ENCODE measurements at regions not wholly inside any gene's neighbourhood (a gene's known extent, or its start where the extent isn't known, plus 50 kb on each side); places are given as distances from the start of the nearest gene placed in this dataset.
"Not testable (repeated sequence)": the region's sequence is repeated elsewhere in the genome, so short reads cannot be mapped to it uniquely, and the experiment has no call there.

DNA sequence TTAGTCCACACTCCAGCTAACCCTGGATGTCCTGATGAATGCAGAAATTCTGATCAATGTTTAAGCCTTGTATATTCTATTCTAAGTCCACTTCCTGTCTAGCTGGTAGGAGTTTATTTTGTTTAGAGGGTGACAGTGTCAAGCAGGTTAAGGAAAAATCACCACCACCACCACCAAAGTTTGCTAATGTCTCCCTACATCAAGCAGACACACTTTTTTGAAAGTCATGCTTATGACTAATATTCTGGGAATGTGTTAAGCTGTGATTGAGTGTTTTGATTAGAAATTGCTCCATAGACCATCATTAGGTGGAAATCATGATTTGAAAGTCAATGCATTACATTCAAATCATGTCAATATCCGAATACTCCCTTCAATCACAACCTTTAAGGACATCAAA, 1530.1 kb downstream of the MAT2B start:
- H3K79me2 ChIP-seq (ENCODE audit: control insufficient read depth, insufficient read depth, low read length, poor library complexity) = no peaks in the 10 kb centered on the region
- no peak overlapping the region for H3K18ac ChIP-seq (ENCODE audit: low read length)
- no peak overlapping the region for H2BK5ac ChIP-seq (ENCODE audit: low read depth, low read length, poor library complexity)
- H3K4me3 ChIP-seq (ENCODE audit: low read depth, low read length) = no peak overlapping the region
- no peaks in the 10 kb centered on the region for H3K79me1 ChIP-seq (ENCODE audit: low read length)
- no peak overlapping the region for H2AFZ ChIP-seq (ENCODE audit: insufficient read depth, low read length, poor library complexity)
- no peak overlapping the region for H3K27ac ChIP-seq (ENCODE audit: low read depth, low read length)
- H3K4me1 ChIP-seq (ENCODE audit: control insufficient read depth in 1 of 2, insufficient read depth in 2 of 2, low read length in 2 of 2) = no peaks in the 10 kb centered on the region
- no peak overlapping the region for H2AK5ac ChIP-seq (ENCODE audit: low read length)
- no peak overlapping the region for H3K14ac ChIP-seq (ENCODE audit: low read length)
- H3K9ac ChIP-seq (ENCODE audit: low read length) = no peak overlapping the region
- DNase-seq = no peak
- H2BK120ac ChIP-seq (ENCODE audit: insufficient read depth, low read length, poor library complexity) = no peak overlapping the region
- H3K27me3 ChIP-seq (ENCODE audit: insufficient read depth, low read length) = no peaks in the 10 kb centered on the region
- H3K23ac ChIP-seq (ENCODE audit: low read length) = no peak overlapping the region
- no peak overlapping the region for H3K4me2 ChIP-seq (ENCODE audit: low read length)
- WGBS (ENCODE audit: extremely low coverage, insufficient coverage, insufficient read length) = no CpG with 5 or more reads among the region's 1 CpG
- H2BK12ac ChIP-seq (ENCODE audit: low read length) = no peak overlapping the region
- H3K4ac ChIP-seq (ENCODE audit: low read depth, low read length) = no peak overlapping the region
- no peaks in the 10 kb centered on the region for H3K36me3 ChIP-seq (ENCODE audit: control insufficient read depth in 1 of 2, insufficient read depth in 2 of 2, low read length in 2 of 2)
- H4K12ac ChIP-seq (ENCODE audit: low read depth, low read length) = no peak overlapping the region
- no peak overlapping the region for H4K8ac ChIP-seq (ENCODE audit: low read depth, low read length)
- no peaks in the 10 kb centered on the region for H3K9me3 ChIP-seq (ENCODE audit: insufficient read depth, low read depth, low read length)
- no peak overlapping the region for H4K91ac ChIP-seq (ENCODE audit: low read depth, low read length)

DNA sequence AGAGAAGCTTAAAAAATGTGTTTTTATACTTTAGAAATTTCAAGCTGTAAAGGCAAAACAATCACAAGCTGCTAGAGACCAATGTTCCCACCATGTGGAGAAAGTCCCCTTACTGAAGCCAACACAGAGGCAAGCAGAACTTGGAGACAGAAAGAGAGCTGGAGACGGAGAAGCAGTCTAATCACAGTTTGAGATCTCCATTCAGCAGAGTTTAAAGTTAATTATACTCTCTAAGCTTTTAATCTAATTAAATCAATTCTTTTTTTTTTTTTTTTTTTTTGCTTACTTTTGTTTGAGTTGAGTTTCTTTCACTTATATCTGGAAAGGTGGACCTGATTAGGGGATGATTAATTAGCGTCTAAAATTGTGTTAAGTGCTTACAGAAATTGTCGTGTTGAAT, 1534.3 kb downstream of the MAT2B start:
- Histone ChIP-seq H3K36me3 (ENCODE audit: control insufficient read depth in 1 of 2, insufficient read depth in 2 of 2, low read length in 2 of 2) (no peaks in the 10 kb centered on the region), H2AK5ac (ENCODE audit: low read length) (no peak overlapping the region), H3K27me3 (ENCODE audit: insufficient read depth, low read length) (no peaks in the 10 kb centered on the region), H2BK5ac (ENCODE audit: low read depth, low read length, poor library complexity) (no peak overlapping the region), H3K4me1 (ENCODE audit: control insufficient read depth in 1 of 2, insufficient read depth in 2 of 2, low read length in 2 of 2) (no peaks in the 10 kb centered on the region), H2AFZ (ENCODE audit: insufficient read depth, low read length, poor library complexity) (no peak overlapping the region), H3K18ac (ENCODE audit: low read length) (no peak overlapping the region), H2BK120ac (ENCODE audit: insufficient read depth, low read length, poor library complexity) (no peak overlapping the region), H3K4me3 (ENCODE audit: low read depth, low read length) (no peak overlapping the region), H3K4me2 (ENCODE audit: low read length) (no peak overlapping the region), H3K23ac (ENCODE audit: low read length) (no peak overlapping the region), H2BK12ac (ENCODE audit: low read length) (no peak overlapping the region), H3K79me2 (ENCODE audit: control insufficient read depth, insufficient read depth, low read length, poor library complexity) (no peaks in the 10 kb centered on the region), H3K27ac (ENCODE audit: low read depth, low read length) (no peak overlapping the region), H3K14ac (ENCODE audit: low read length) (no peak overlapping the region), H3K79me1 (ENCODE audit: low read length) (no peaks in the 10 kb centered on the region), H3K4ac (ENCODE audit: low read depth, low read length) (no peak overlapping the region), H4K91ac (ENCODE audit: low read depth, low read length) (no peak overlapping the region), H4K12ac (ENCODE audit: low read depth, low read length) (no peak overlapping the region), H3K9me3 (ENCODE audit: insufficient read depth, low read depth, low read length) (no peaks in the 10 kb centered on the region), H4K8ac (ENCODE audit: low read depth, low read length) (no peak overlapping the region), H3K9ac (ENCODE audit: low read length) (no peak overlapping the region)
- WGBS (ENCODE audit: extremely low coverage, insufficient coverage, insufficient read length) = no CpG with 5 or more reads among the region's 3 CpGs
- DNase-seq = no peak

DNA sequence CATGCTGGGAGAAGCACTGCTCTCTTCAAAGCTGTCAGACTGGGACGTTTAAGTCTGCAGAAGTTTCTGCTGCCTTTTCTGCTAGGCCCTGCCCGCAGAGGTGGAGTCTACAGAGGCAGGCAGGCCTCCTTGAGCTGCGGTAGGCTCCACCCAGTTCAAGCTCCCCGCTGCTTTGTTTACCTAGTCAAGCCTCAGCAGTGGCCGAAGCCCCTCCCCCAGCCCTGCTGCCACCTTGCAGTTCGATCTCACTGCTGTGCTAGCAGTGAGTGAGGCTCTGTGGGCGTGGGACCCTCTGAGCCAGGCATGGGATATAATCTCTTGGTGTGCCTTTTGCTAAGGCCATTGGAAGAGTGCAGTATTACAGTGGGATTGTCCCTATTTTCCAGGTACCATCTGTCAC, 1540.5 kb downstream of the MAT2B start:
- H3K27ac ChIP-seq (ENCODE audit: low read depth, low read length); H3K18ac ChIP-seq (ENCODE audit: low read length); H3K36me3 ChIP-seq (ENCODE audit: control insufficient read depth in 1 of 2, insufficient read depth in 2 of 2, low read length in 2 of 2); H3K14ac ChIP-seq (ENCODE audit: low read length); H2BK5ac ChIP-seq (ENCODE audit: low read depth, low read length, poor library complexity); H3K4me2 ChIP-seq (ENCODE audit: low read length); H3K9me3 ChIP-seq (ENCODE audit: insufficient read depth, low read depth, low read length); H2AFZ ChIP-seq (ENCODE audit: insufficient read depth, low read length, poor library complexity); H3K9ac ChIP-seq (ENCODE audit: low read length); H4K12ac ChIP-seq (ENCODE audit: low read depth, low read length); H4K8ac ChIP-seq (ENCODE audit: low read depth, low read length); H3K27me3 ChIP-seq (ENCODE audit: insufficient read depth, low read length); H3K79me1 ChIP-seq (ENCODE audit: low read length); H3K4ac ChIP-seq (ENCODE audit: low read depth, low read length); H2AK5ac ChIP-seq (ENCODE audit: low read length); H3K79me2 ChIP-seq (ENCODE audit: control insufficient read depth, insufficient read depth, low read length, poor library complexity); H2BK120ac ChIP-seq (ENCODE audit: insufficient read depth, low read length, poor library complexity); H4K91ac ChIP-seq (ENCODE audit: low read depth, low read length); H3K4me1 ChIP-seq (ENCODE audit: control insufficient read depth in 1 of 2, insufficient read depth in 2 of 2, low read length in 2 of 2); H2BK12ac ChIP-seq (ENCODE audit: low read length); H3K23ac ChIP-seq (ENCODE audit: low read length); DNase-seq; H3K4me3 ChIP-seq (ENCODE audit: low read depth, low read length): not testable (repeated sequence)
- no CpG with 5 or more reads among the region's 7 CpGs for WGBS (ENCODE audit: extremely low coverage, insufficient coverage, insufficient read length)

DNA sequence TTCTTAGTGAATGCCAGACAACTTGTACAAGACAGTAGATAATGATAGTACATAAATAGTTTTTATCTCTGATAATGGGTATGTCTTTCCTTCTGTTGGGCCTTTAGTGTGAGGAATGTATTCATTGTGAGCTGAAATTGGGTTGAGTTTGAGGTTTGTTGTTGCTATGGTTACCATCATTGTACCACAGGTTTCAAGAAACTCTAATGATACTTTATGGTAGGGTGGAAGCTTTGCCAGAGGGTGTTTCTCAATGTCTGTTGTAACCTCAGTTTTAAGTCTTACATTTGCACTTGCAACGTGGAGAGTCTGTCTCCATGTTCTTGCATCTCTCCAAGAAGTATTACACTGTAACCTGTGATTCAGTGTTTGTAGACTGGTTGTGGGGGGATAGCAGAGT, 1550.1 kb downstream of the MAT2B start:
- no peak overlapping the region for H3K4me3 ChIP-seq (ENCODE audit: low read depth, low read length)
- H3K79me1 ChIP-seq (ENCODE audit: low read length) = no peaks in the 10 kb centered on the region
- H3K4me1 ChIP-seq (ENCODE audit: control insufficient read depth in 1 of 2, insufficient read depth in 2 of 2, low read length in 2 of 2) = no peaks in the 10 kb centered on the region
- H4K91ac ChIP-seq (ENCODE audit: low read depth, low read length) = no peak overlapping the region
- no peaks in the 10 kb centered on the region for H3K27me3 ChIP-seq (ENCODE audit: insufficient read depth, low read length)
- H3K79me2 ChIP-seq (ENCODE audit: control insufficient read depth, insufficient read depth, low read length, poor library complexity) = no peaks in the 10 kb centered on the region
- H2BK5ac ChIP-seq (ENCODE audit: low read depth, low read length, poor library complexity) = no peak overlapping the region
- no peak overlapping the region for H3K27ac ChIP-seq (ENCODE audit: low read depth, low read length)
- H3K23ac ChIP-seq (ENCODE audit: low read length) = no peak overlapping the region
- H3K18ac ChIP-seq (ENCODE audit: low read length) = no peak overlapping the region
- H3K36me3 ChIP-seq (ENCODE audit: control insufficient read depth in 1 of 2, insufficient read depth in 2 of 2, low read length in 2 of 2) = no peaks in the 10 kb centered on the region
- no peak overlapping the region for H3K14ac ChIP-seq (ENCODE audit: low read length)
- DNase-seq = no peak
- H2AFZ ChIP-seq (ENCODE audit: insufficient read depth, low read length, poor library complexity) = no peak overlapping the region
- no peak overlapping the region for H3K4me2 ChIP-seq (ENCODE audit: low read length)
- H3K9ac ChIP-seq (ENCODE audit: low read length) = no peak overlapping the region
- no CpG with 5 or more reads among the region's 1 CpG for WGBS (ENCODE audit: extremely low coverage, insufficient coverage, insufficient read length)
- H4K12ac ChIP-seq (ENCODE audit: low read depth, low read length) = no peak overlapping the region
- no peak overlapping the region for H4K8ac ChIP-seq (ENCODE audit: low read depth, low read length)
- H3K9me3 ChIP-seq (ENCODE audit: insufficient read depth, low read depth, low read length) = no peaks in the 10 kb centered on the region
- no peak overlapping the region for H2BK12ac ChIP-seq (ENCODE audit: low read length)
- H2BK120ac ChIP-seq (ENCODE audit: insufficient read depth, low read length, poor library complexity) = no peak overlapping the region
- H2AK5ac ChIP-seq (ENCODE audit: low read length) = no peak overlapping the region
- H3K4ac ChIP-seq (ENCODE audit: low read depth, low read length) = no peak overlapping the region

Data from trophoblast cell (in vitro differentiated cells and primary cell).